ENCODE measurements at regions not wholly inside any gene's neighbourhood (a gene's known extent, or its start where the extent isn't known, plus 50 kb on each side); places are given as distances from the start of the nearest gene placed in this dataset.
A peak's percentile ranks its signal among the peaks of the same experiment; 100 is the strongest.

DNA sequence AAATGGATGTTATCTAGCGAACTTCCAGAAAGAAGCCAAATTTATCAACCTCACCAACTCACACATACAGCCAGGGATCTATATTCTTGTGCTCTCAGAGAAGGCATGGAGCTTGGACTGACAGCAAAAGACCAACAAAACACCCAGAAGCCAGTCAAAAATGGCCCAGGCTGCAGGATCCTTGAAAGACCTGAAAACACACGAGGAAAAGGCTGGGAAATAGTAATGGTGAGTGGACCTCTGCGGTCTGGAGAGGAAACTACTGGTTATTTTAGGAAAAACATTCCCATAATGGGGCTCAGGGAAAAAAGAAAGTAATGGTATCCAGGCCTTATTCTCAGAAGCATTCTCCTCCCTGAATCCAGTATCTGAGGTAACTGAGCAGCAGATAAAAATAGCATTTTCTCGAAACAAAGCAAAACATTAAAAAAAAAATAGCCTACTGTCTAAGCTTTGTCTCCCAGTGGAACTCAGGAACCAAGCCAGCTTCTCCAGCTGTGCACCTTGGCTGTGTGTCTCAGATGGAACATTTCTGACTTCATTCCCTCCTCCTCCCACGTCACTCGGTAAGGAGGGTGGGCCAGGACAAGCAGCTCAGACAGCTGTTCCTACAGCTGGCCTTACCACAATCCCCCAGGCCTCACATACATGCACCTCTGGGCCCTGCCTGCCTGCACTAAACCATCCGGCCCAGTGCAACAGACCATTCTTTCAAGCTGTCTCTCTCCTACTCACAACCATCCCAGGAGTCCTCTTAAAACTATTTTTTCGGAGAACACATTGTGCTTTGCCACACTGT is 249.9 kb downstream of the DAD1 start:
- DNase-seq (ENCODE audit: low read depth), result no peak
- peak; percentile 13 for FAIRE-seq
- no peaks in the 10 kb centered on the region for H3K36me3 ChIP-seq (ENCODE audit: control insufficient read depth, insufficient read depth, low read length)
- H3K27me3 ChIP-seq (ENCODE audit: control insufficient read depth, insufficient read depth, low read length), result no peaks in the 10 kb centered on the region
- TF ChIP-seq CTCF (IDR thresholded peaks at IDR 0.05; ENCODE audit: insufficient read depth, low read length, severe bottlenecking), result no peak
- no peak overlapping the region for H3K4me3 ChIP-seq (ENCODE audit: low read depth, low read length)

DNA sequence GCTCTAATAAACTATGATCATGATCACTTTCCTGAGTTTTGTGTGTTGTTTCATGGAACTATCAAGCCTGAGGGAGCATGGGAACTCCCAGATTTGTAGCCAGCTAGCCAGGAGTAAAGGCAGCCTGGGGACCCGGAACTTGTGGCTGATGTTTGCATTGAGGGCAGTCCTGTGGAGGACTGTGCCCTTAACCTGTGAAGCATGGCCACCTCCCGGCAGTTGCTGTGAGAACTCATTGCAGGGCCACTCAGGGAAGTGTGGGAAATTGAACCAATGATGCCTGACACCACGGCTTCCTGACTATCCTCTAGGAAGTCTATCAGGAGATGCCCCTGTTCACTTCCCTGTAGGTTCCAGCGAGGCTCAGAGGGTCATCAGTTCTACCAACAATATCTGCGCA is 250.6 kb downstream of the DAD1 start:
- DNase-seq (ENCODE audit: low read depth) (no peak), FAIRE-seq (peak; percentile 58)
- TF ChIP-seq CTCF (IDR thresholded peaks at IDR 0.05; ENCODE audit: insufficient read depth, low read length, severe bottlenecking), result no peak
- H3K27me3 ChIP-seq (ENCODE audit: control insufficient read depth, insufficient read depth, low read length), result no peaks in the 10 kb centered on the region
- no peaks in the 10 kb centered on the region for H3K36me3 ChIP-seq (ENCODE audit: control insufficient read depth, insufficient read depth, low read length)
- H3K4me3 ChIP-seq (ENCODE audit: low read depth, low read length), result no peak overlapping the region

- H3K36me3 ChIP-seq (ENCODE audit: control insufficient read depth, insufficient read depth, low read length), result no peaks in the 10 kb centered on the region
- no peaks in the 10 kb centered on the region for H3K27me3 ChIP-seq (ENCODE audit: control insufficient read depth, insufficient read depth, low read length)
- DNase-seq (ENCODE audit: low read depth) (no peak), FAIRE-seq (peak; percentile 75)
- no peak overlapping the region for H3K4me3 ChIP-seq (ENCODE audit: low read depth, low read length)
- no peak for TF ChIP-seq CTCF (IDR thresholded peaks at IDR 0.05; ENCODE audit: insufficient read depth, low read length, severe bottlenecking)
Measured at GRCh38 chr14:22337938-22338337, 251.1 kb downstream of the DAD1 start.

DNA sequence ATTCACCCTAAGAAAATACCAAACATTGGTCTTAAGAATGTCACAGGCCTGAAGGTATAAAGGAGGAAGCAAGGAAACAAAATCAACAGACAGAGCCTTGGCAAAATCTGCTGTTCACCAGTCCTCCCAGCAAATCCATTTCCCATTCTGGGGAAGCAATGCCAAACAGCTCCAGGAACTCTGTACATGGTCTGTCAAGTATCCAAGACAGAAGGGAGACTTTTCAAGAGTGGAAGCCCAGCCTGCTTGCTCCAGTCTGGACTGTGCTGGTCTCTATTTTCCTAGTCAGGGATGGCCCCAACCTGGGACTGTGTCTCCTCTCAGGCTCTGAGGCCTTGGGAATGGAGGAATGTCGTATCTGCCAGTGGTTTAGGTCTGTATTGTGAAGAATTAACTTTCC is 251.5 kb downstream of the DAD1 start:
- Histone ChIP-seq H3K27me3 (ENCODE audit: control insufficient read depth, insufficient read depth, low read length) (no peaks in the 10 kb centered on the region), H3K36me3 (ENCODE audit: control insufficient read depth, insufficient read depth, low read length) (no peaks in the 10 kb centered on the region), H3K4me3 (ENCODE audit: low read depth, low read length) (no peak overlapping the region)
- FAIRE-seq (no peak), DNase-seq (ENCODE audit: low read depth) (no peak)
- TF ChIP-seq CTCF (IDR thresholded peaks at IDR 0.05; ENCODE audit: insufficient read depth, low read length, severe bottlenecking), result no peak

DNA sequence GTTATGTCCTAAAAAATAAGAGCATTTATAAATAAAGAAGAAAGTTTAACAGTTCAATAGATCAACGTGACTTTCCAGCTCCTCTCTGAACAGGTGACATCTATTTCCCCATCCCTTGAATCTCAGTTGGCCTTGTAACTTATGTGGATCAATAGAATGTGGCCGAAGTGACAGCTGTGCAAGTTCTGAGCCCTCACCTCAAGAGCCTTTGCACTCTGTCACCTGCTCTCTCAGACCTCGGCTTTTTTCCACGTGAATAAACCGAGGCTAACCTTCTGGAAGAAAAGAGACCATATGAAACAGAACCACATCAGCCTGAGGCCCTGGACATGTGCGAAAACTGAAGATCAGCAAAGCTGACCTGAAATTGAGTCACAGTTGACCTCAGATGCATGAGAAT is 253.0 kb downstream of the DAD1 start:
- FAIRE-seq (no peak), DNase-seq (ENCODE audit: low read depth) (no peak)
- TF ChIP-seq CTCF (IDR thresholded peaks at IDR 0.05; ENCODE audit: insufficient read depth, low read length, severe bottlenecking), result no peak
- Histone ChIP-seq H3K36me3 (ENCODE audit: control insufficient read depth, insufficient read depth, low read length) (no peaks in the 10 kb centered on the region), H3K27me3 (ENCODE audit: control insufficient read depth, insufficient read depth, low read length) (no peaks in the 10 kb centered on the region), H3K4me3 (ENCODE audit: low read depth, low read length) (no peak overlapping the region)

- FAIRE-seq (no peak), DNase-seq (ENCODE audit: low read depth) (no peak)
- Histone ChIP-seq H3K36me3 (ENCODE audit: control insufficient read depth, insufficient read depth, low read length) (no peaks in the 10 kb centered on the region), H3K27me3 (ENCODE audit: control insufficient read depth, insufficient read depth, low read length) (no peaks in the 10 kb centered on the region), H3K4me3 (ENCODE audit: low read depth, low read length) (no peak overlapping the region)
- TF ChIP-seq CTCF (IDR thresholded peaks at IDR 0.05; ENCODE audit: insufficient read depth, low read length, severe bottlenecking), result no peak
Measured at GRCh38 chr14:22334627-22335026, 254.4 kb downstream of the DAD1 start.
